ENCODE measurements at regions not wholly inside any gene's neighbourhood (a gene's known extent, or its start where the extent isn't known, plus 50 kb on each side); places are given as distances from the start of the nearest gene placed in this dataset.

DNA sequence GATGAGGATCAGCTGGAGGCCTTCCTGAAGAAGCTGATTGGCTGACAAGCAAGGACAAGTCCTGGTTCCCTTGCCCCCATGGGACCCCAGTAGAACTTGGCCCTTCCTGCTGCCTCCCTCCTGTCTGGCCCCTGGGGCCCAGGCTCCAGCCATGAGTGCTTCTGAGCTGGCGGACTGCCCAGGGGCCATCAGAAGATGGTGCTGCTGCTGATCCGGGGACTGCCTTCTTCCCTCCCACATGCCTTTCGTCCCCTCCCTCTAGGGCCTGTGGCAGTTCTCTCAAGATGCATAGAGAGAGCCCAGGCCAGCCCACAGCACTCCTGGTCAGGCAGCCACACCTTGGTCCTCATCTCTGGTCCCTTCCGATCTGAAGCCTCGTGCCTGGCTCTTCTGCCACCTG lies 57.9 kb upstream of the PRKACB start:
- TF ChIP-seq, protein P1, sequence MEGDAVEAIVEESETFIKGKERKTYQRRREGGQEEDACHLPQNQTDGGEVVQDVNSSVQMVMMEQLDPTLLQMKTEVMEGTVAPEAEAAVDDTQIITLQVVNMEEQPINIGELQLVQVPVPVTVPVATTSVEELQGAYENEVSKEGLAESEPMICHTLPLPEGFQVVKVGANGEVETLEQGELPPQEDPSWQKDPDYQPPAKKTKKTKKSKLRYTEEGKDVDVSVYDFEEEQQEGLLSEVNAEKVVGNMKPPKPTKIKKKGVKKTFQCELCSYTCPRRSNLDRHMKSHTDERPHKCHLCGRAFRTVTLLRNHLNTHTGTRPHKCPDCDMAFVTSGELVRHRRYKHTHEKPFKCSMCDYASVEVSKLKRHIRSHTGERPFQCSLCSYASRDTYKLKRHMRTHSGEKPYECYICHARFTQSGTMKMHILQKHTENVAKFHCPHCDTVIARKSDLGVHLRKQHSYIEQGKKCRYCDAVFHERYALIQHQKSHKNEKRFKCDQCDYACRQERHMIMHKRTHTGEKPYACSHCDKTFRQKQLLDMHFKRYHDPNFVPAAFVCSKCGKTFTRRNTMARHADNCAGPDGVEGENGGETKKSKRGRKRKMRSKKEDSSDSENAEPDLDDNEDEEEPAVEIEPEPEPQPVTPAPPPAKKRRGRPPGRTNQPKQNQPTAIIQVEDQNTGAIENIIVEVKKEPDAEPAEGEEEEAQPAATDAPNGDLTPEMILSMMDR (IDR thresholded peaks at IDR 0.05) = no peak
- TF ChIP-seq POLR2AphosphoS5 (IDR thresholded peaks at IDR 0.05) (no peak), POLR2A (IDR thresholded peaks at IDR 0.05) (no peak)

All from prostate gland (tissue), 2 donors.